SJSA1 (cell line): ENCODE measurements at regions not wholly inside any gene's neighbourhood (a gene's known extent, or its start where the extent isn't known, plus 50 kb on each side); places are given as distances from the start of the nearest gene placed in this dataset.
"Not testable (repeated sequence)": the region's sequence is repeated elsewhere in the genome, so short reads cannot be mapped to it uniquely, and the experiment has no call there.

Experiments used
- DNase-seq, 2 experiments: peaks; one replicate each; pipeline ENCODE4 v3.0.0-alpha.2; 2015 to 2020; ENCODE audit warnings: low spot score in 2 of 2, low read depth in 1 of 2
- H3K27ac ChIP-seq: fragments of 250-450 bp; sonication (Bioruptor Pico); 2 replicates; pipeline ENCODE4 v1.5.1; 2020; ENCODE audit warnings: mild to moderate bottlenecking, moderate library complexity
- H3K27me3 ChIP-seq: fragments of 250-450 bp; sonication (Bioruptor Pico); replicated peaks from 2 replicates; pipeline ENCODE4 v1.5.1; 2020; ENCODE audit warnings: mild to moderate bottlenecking, moderate library complexity
- H3K36me3 ChIP-seq: fragments of 250-450 bp; sonication (Bioruptor Pico); 2 replicates; pipeline ENCODE4 v1.5.1; 2020; ENCODE audit warnings: mild to moderate bottlenecking
- H3K4me1 ChIP-seq: fragments of 250-450 bp; sonication (Bioruptor Pico); replicated peaks from 2 replicates; pipeline ENCODE4 v1.6.1; 2021; ENCODE audit warnings: mild to moderate bottlenecking
- H3K4me3 ChIP-seq: fragments of 250-450 bp; sonication (Bioruptor Pico); 2 replicates; pipeline ENCODE4 v1.5.1; 2020; ENCODE audit warnings: mild to moderate bottlenecking
- H3K9me3 ChIP-seq: fragments of 250-450 bp; sonication (Bioruptor Pico); replicated peaks from 2 replicates; pipeline ENCODE4 v1.5.1; 2020; ENCODE audit warnings: mild to moderate bottlenecking

GRCh38 chr4:153096344-153096743, 107.9 kb upstream of the TRIM2 start:
- Histone ChIP-seq H3K9me3 (no peaks in the 10 kb centered on the region), H3K36me3 (no peaks in the 10 kb centered on the region), H3K27me3 (no peaks in the 10 kb centered on the region), H3K4me1 (peaks cover 10% of the 10 kb centered on the region), H3K27ac (no peak overlapping the region), H3K4me3 (no peak overlapping the region)
- no peak for DNase-seq

- Histone ChIP-seq H3K4me1 (peaks cover 10% of the 10 kb centered on the region), H3K27ac (no peak overlapping the region), H3K9me3 (no peaks in the 10 kb centered on the region), H3K4me3 (no peak overlapping the region), H3K36me3 (no peaks in the 10 kb centered on the region), H3K27me3 (no peaks in the 10 kb centered on the region)
- DNase-seq: no peak
Measured at GRCh38 chr4:153098427-153098826, 105.8 kb upstream of the TRIM2 start.

GRCh38 chr4:153099391-153100140, 104.7 kb upstream of the TRIM2 start:
- Histone ChIP-seq H3K27me3 (no peaks in the 10 kb centered on the region; the same call in 1 of the 2 replicates), H3K27ac (no peak overlapping the region), H3K36me3 (no peaks in the 10 kb centered on the region), H3K4me1 (peaks cover 10% of the 10 kb centered on the region), H3K9me3 (no peaks in the 10 kb centered on the region), H3K4me3 (no peak overlapping the region)
- no peak for DNase-seq

GRCh38 chr4:153106736-153107135, 97.5 kb upstream of the TRIM2 start:
- H3K4me1 ChIP-seq, H3K36me3 ChIP-seq, H3K9me3 ChIP-seq, H3K27me3 ChIP-seq, H3K4me3 ChIP-seq, DNase-seq, H3K27ac ChIP-seq: not testable (repeated sequence)

GRCh38 chr4:153107246-153107645, 97.0 kb upstream of the TRIM2 start:
- no peak overlapping the region for H3K27ac ChIP-seq
- no peaks in the 10 kb centered on the region; the same call in 1 of the 2 replicates for H3K27me3 ChIP-seq
- H3K4me3 ChIP-seq: no peak overlapping the region
- no peaks in the 10 kb centered on the region for H3K4me1 ChIP-seq
- H3K36me3 ChIP-seq: no peaks in the 10 kb centered on the region
- no peak for DNase-seq
- no peaks in the 10 kb centered on the region for H3K9me3 ChIP-seq

- H3K27me3 ChIP-seq: no peaks in the 10 kb centered on the region
- peaks cover 1% of the 10 kb centered on the region; the same call in 1 of the 2 replicates for H3K4me1 ChIP-seq
- no peaks in the 10 kb centered on the region for H3K9me3 ChIP-seq
- no peak overlapping the region for H3K27ac ChIP-seq
- no peak overlapping the region for H3K4me3 ChIP-seq
- no peaks in the 10 kb centered on the region for H3K36me3 ChIP-seq
- DNase-seq: no peak
Measured at GRCh38 chr4:153109296-153109849, 94.9 kb upstream of the TRIM2 start.

- H3K27me3 ChIP-seq: no peaks in the 10 kb centered on the region
- peaks cover 15% of the 10 kb centered on the region for H3K4me1 ChIP-seq
- H3K27ac ChIP-seq: no peak overlapping the region
- H3K36me3 ChIP-seq: no peaks in the 10 kb centered on the region
- H3K9me3 ChIP-seq: no peaks in the 10 kb centered on the region
- H3K4me3 ChIP-seq: no peak overlapping the region
- no peak for DNase-seq
Measured at GRCh38 chr4:153110739-153111138, 93.5 kb upstream of the TRIM2 start.

- no peaks in the 10 kb centered on the region for H3K36me3 ChIP-seq
- H3K27me3 ChIP-seq: no peaks in the 10 kb centered on the region
- H3K27ac ChIP-seq: no peak overlapping the region
- no peak for DNase-seq
- no peak overlapping the region for H3K4me3 ChIP-seq
- peaks cover 20% of the 10 kb centered on the region for H3K4me1 ChIP-seq
- no peaks in the 10 kb centered on the region for H3K9me3 ChIP-seq
Measured at GRCh38 chr4:153111426-153112040, 92.7 kb upstream of the TRIM2 start.

- DNase-seq: no peak
- no peaks in the 10 kb centered on the region for H3K9me3 ChIP-seq
- H3K36me3 ChIP-seq: no peaks in the 10 kb centered on the region
- peaks cover 21% of the 10 kb centered on the region for H3K4me1 ChIP-seq
- H3K27me3 ChIP-seq: no peaks in the 10 kb centered on the region
- no peak overlapping the region for H3K27ac ChIP-seq
- H3K4me3 ChIP-seq: no peak overlapping the region
Measured at GRCh38 chr4:153112041-153112441, 92.2 kb upstream of the TRIM2 start.

GRCh38 chr4:153113061-153113837, 91.0 kb upstream of the TRIM2 start:
- no peaks in the 10 kb centered on the region for H3K36me3 ChIP-seq
- no peak overlapping the region for H3K27ac ChIP-seq
- no peak overlapping the region for H3K4me3 ChIP-seq
- no peak for DNase-seq
- peaks cover 21% of the 10 kb centered on the region for H3K4me1 ChIP-seq
- H3K9me3 ChIP-seq: no peaks in the 10 kb centered on the region
- no peaks in the 10 kb centered on the region for H3K27me3 ChIP-seq

- H3K27ac ChIP-seq: no peak overlapping the region
- no peak overlapping the region for H3K4me3 ChIP-seq
- H3K27me3 ChIP-seq: no peaks in the 10 kb centered on the region
- H3K36me3 ChIP-seq: no peaks in the 10 kb centered on the region
- H3K4me1 ChIP-seq: peaks cover 21% of the 10 kb centered on the region
- no peak for DNase-seq
- H3K9me3 ChIP-seq: no peaks in the 10 kb centered on the region
Measured at GRCh38 chr4:153113838-153114105, 90.5 kb upstream of the TRIM2 start.

GRCh38 chr4:153114771-153115321, 89.4 kb upstream of the TRIM2 start:
- Histone ChIP-seq H3K36me3 (no peaks in the 10 kb centered on the region), H3K27me3 (no peaks in the 10 kb centered on the region), H3K4me1 (peaks cover 21% of the 10 kb centered on the region), H3K4me3 (no peak overlapping the region), H3K9me3 (no peaks in the 10 kb centered on the region), H3K27ac (peak overlapping the region; percentile 81)
- DNase-seq: peak; percentile 60 to 78

GRCh38 chr4:153115322-153116290, 88.6 kb upstream of the TRIM2 start:
- DNase-seq: peak; percentile 58 to 86
- H3K9me3 ChIP-seq: no peaks in the 10 kb centered on the region
- H3K4me1 ChIP-seq: peaks cover 21% of the 10 kb centered on the region
- peak overlapping the region; percentile 81 for H3K27ac ChIP-seq
- H3K4me3 ChIP-seq: no peak overlapping the region
- no peaks in the 10 kb centered on the region for H3K27me3 ChIP-seq
- no peaks in the 10 kb centered on the region for H3K36me3 ChIP-seq
